ENCODE measurements at regions not wholly inside any gene's neighbourhood (a gene's known extent, or its start where the extent isn't known, plus 50 kb on each side); places are given as distances from the start of the nearest gene placed in this dataset.

DNA sequence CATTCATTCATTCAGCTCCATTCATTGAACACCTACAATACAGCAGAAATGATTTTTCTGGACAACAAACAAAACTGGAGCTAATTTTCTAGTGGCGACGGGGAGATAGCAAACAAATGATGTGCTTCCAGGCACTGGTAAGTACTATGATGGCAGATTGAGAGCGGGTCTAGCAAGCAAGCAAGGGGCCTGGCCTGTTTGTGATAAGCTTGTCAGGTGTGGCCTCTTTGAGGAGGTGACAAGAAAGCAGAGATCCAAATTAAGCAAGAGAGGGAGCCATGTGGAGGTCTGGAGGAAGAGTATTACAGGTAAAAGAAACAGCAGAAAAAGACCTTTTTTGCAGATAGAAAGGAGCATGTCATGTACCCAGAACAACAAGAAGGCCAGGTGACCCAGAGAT, 216.1 kb upstream of the CPHXL start:
- no peak for TF ChIP-seq EZH2 (IDR thresholded peaks at IDR 0.05; ENCODE audit: borderline replicate concordance, low read depth, low read length, severe bottlenecking)
- no peak for TF ChIP-seq POLR2A (IDR thresholded peaks at IDR 0.05; ENCODE audit: low read depth, low read length)
- TF ChIP-seq, protein P1, sequence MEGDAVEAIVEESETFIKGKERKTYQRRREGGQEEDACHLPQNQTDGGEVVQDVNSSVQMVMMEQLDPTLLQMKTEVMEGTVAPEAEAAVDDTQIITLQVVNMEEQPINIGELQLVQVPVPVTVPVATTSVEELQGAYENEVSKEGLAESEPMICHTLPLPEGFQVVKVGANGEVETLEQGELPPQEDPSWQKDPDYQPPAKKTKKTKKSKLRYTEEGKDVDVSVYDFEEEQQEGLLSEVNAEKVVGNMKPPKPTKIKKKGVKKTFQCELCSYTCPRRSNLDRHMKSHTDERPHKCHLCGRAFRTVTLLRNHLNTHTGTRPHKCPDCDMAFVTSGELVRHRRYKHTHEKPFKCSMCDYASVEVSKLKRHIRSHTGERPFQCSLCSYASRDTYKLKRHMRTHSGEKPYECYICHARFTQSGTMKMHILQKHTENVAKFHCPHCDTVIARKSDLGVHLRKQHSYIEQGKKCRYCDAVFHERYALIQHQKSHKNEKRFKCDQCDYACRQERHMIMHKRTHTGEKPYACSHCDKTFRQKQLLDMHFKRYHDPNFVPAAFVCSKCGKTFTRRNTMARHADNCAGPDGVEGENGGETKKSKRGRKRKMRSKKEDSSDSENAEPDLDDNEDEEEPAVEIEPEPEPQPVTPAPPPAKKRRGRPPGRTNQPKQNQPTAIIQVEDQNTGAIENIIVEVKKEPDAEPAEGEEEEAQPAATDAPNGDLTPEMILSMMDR (IDR thresholded peaks at IDR 0.05; ENCODE audit: extremely low read depth in 1 of 2, insufficient read depth in 1 of 2, low read depth in 1 of 2, low read length in 2 of 2): no peak
- no peak for TF ChIP-seq FOS (IDR thresholded peaks at IDR 0.05; ENCODE audit: borderline replicate concordance, insufficient read depth, low read length)
- TF ChIP-seq, protein P2, sequence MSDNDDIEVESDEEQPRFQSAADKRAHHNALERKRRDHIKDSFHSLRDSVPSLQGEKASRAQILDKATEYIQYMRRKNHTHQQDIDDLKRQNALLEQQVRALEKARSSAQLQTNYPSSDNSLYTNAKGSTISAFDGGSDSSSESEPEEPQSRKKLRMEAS (IDR thresholded peaks at IDR 0.05; ENCODE audit: insufficient read depth, insufficient read length): no peak

All from endothelial cell of umbilical vein (primary cell).